C4-2B (cell line): ENCODE measurements at regions not wholly inside any gene's neighbourhood (a gene's known extent, or its start where the extent isn't known, plus 50 kb on each side); places are given as distances from the start of the nearest gene placed in this dataset.

Experiments used
- CTCF ChIP-seq: fragments of 450-650 bp; conservative IDR thresholded peaks from 2 replicates; pipeline ENCODE4 v1.5.1; 2017; ENCODE audit warnings: mild to moderate bottlenecking
- ZFX ChIP-seq: fragments of 450-650 bp; IDR thresholded peaks from 2 replicates; pipeline ENCODE4 v1.6.1; 2017

- TF ChIP-seq CTCF: no peak
- TF ChIP-seq ZFX: no peak
Measured at GRCh38 chr5:84805473-84805872, 420.8 kb upstream of the EDIL3 start.
